PC-9 (cell line): ENCODE measurements at regions not wholly inside any gene's neighbourhood (a gene's known extent, or its start where the extent isn't known, plus 50 kb on each side); places are given as distances from the start of the nearest gene placed in this dataset.

Experiments used
- BruUV-seq: library from RNA; stranded (reverse); fragments of 400-500 nt; replicated peaks from 2 replicates; lab custom pipeline; 2021; lab: Mats Ljungman, UMichigan
- CTCF ChIA-PET: fragments of 300-600 bp; sonication (Branson Sonifier 250); formaldehyde crosslinking; loops from one replicate; lab custom pipeline; 2022; ENCODE audit warnings: antibody characterized with exemption; lab: Charles Lee
- POLR2A ChIA-PET: fragments of 300-600 bp; sonication (Branson Sonifier 250); formaldehyde crosslinking; loops from one replicate; lab custom pipeline; 2022; ENCODE audit warnings: antibody characterized with exemption; ENCODE audit not compliant: unreplicated experiment; lab: Charles Lee
- DNase-seq, 2 experiments: peaks; one replicate each; pipeline versions ENCODE4 v3.0.0 to v3.0.0-alpha.2; 2015 to 2022; ENCODE audit warnings: mixed read lengths in 1 of 2
- H2AFZ ChIP-seq: fragments of 200-600 bp; sonication (generic); 2 replicates; pipeline ENCODE4 v1.8.1; 2017; ENCODE audit warnings: antibody characterized with exemption
- H3F3A ChIP-seq: fragments of 200-600 bp; sonication (generic); 2 replicates; pipeline ENCODE4 v1.8.1; 2017; ENCODE audit warnings: antibody characterized with exemption, mild to moderate bottlenecking, low read depth; ENCODE audit not compliant: insufficient read depth
- H3K27ac ChIP-seq: fragments of 200-600 bp; sonication (generic); 2 replicates; pipeline ENCODE4 v1.6.1; 2016; ENCODE audit warnings: mixed run types
- H3K27me3 ChIP-seq: fragments of 200-600 bp; sonication (generic); 2 replicates; pipeline ENCODE4 v1.6.1; 2016; ENCODE audit warnings: low read depth, mixed run types; ENCODE audit not compliant: insufficient read depth
- H3K36me3 ChIP-seq: fragments of 200-600 bp; sonication (generic); 2 replicates; pipeline ENCODE4 v1.6.1; 2016; ENCODE audit warnings: low read depth, mixed run types
- H3K4me1 ChIP-seq: fragments of 200-600 bp; sonication (generic); replicated peaks from 2 replicates; pipeline ENCODE4 v1.6.1; 2016; ENCODE audit warnings: mixed run types; ENCODE audit not compliant: insufficient read depth
- H3K4me2 ChIP-seq: fragments of 200-600 bp; sonication (generic); 2 replicates; pipeline ENCODE4 v1.6.1; 2017; ENCODE audit warnings: mixed run types
- H3K4me3 ChIP-seq: fragments of 200-600 bp; sonication (generic); 2 replicates; pipeline ENCODE4 v1.6.1; 2016; ENCODE audit warnings: mixed run types
- H3K79me2 ChIP-seq: fragments of 200-600 bp; sonication (generic); 2 replicates; pipeline ENCODE4 v1.6.1; 2017; ENCODE audit warnings: low read depth, mixed run types
- H3K9me2 ChIP-seq: fragments of 200-600 bp; sonication (generic); 2 replicates; pipeline ENCODE4 v1.8.1; 2017; ENCODE audit warnings: mild to moderate bottlenecking; ENCODE audit not compliant: insufficient read depth
- H3K9me3 ChIP-seq: fragments of 200-600 bp; sonication (generic); 2 replicates; pipeline ENCODE4 v1.8.1; 2016; ENCODE audit warnings: low read depth; ENCODE audit not compliant: insufficient read depth
- H4K20me1 ChIP-seq: fragments of 200-600 bp; sonication (generic); 2 replicates; pipeline ENCODE4 v1.8.1; 2017; ENCODE audit not compliant: insufficient read depth
- CTCF ChIP-seq: fragments of 200-600 bp; sonication (generic); conservative IDR thresholded peaks from 2 replicates; pipeline ENCODE4 v1.6.1; 2017; ENCODE audit warnings: mixed run types, antibody characterized with exemption, mild to moderate bottlenecking, moderate library complexity
- EZH2 ChIP-seq: fragments of 200-600 bp; sonication (generic); IDR thresholded peaks from 2 replicates; pipeline ENCODE4 v1.8.0; 2017; ENCODE audit warnings: antibody characterized with exemption, low read depth
- intact Hi-C: fragments of 100-400 bp; cut with micrococcal nuclease; formaldehyde crosslinking; loops from one replicate; pipeline ENCODE4 v1.10.0; 2022; ENCODE audit not compliant: unreplicated experiment

GRCh38 chr7:84658286-84658685 lies 463.7 kb upstream of the SEMA3A start:
- ChIA-PET POLR2A (no interaction called here), CTCF (no interaction called here)
- Histone ChIP-seq H2AFZ (no peak overlapping the region), H3K79me2 (no peaks in the 10 kb centered on the region), H3K4me1 (no peaks in the 10 kb centered on the region), H3K27ac (no peak overlapping the region), H3K36me3 (no peaks in the 10 kb centered on the region), H3K27me3 (no peaks in the 10 kb centered on the region), H3K4me2 (no peak overlapping the region), H4K20me1 (no peaks in the 10 kb centered on the region), H3K9me3 (peaks cover 4% of the 10 kb centered on the region; the same call in 1 of the 2 replicates), H3K9me2 (no peaks in the 10 kb centered on the region), H3F3A (no peaks in the 10 kb centered on the region), H3K4me3 (no peak overlapping the region)
- TF ChIP-seq EZH2 (no peak), CTCF (no peak)
- no TSS peak for BruUV-seq
- no peak for DNase-seq
- intact Hi-C loops, result no loop called here

- no peak for TF ChIP-seq CTCF
- no peak for TF ChIP-seq EZH2
- H3K4me3 ChIP-seq, result no peak overlapping the region
- H3F3A ChIP-seq, result no peaks in the 10 kb centered on the region
- no TSS peak for BruUV-seq
- no peaks in the 10 kb centered on the region for H3K36me3 ChIP-seq
- H2AFZ ChIP-seq, result no peak overlapping the region
- intact Hi-C loops, result no loop called here
- H4K20me1 ChIP-seq, result no peaks in the 10 kb centered on the region
- no peak overlapping the region for H3K4me2 ChIP-seq
- H3K27ac ChIP-seq, result no peak overlapping the region
- H3K9me3 ChIP-seq, result no peaks in the 10 kb centered on the region
- POLR2A ChIA-PET, result no interaction called here
- no peaks in the 10 kb centered on the region for H3K4me1 ChIP-seq
- no peaks in the 10 kb centered on the region for H3K9me2 ChIP-seq
- no peak for DNase-seq
- CTCF ChIA-PET, result no interaction called here
- no peaks in the 10 kb centered on the region for H3K79me2 ChIP-seq
- no peaks in the 10 kb centered on the region for H3K27me3 ChIP-seq
These were observed 459.7 kb upstream of the SEMA3A start for GRCh38 chr7:84654273-84654672.

GRCh38 chr7:84651876-84652275 lies 457.3 kb upstream of the SEMA3A start:
- Histone ChIP-seq H3K36me3 (no peaks in the 10 kb centered on the region), H3K9me3 (no peaks in the 10 kb centered on the region), H4K20me1 (no peaks in the 10 kb centered on the region), H3K27me3 (no peaks in the 10 kb centered on the region), H3K4me1 (no peaks in the 10 kb centered on the region), H3K9me2 (no peaks in the 10 kb centered on the region), H3K4me2 (no peak overlapping the region), H3F3A (no peaks in the 10 kb centered on the region), H3K27ac (no peak overlapping the region), H2AFZ (no peak overlapping the region), H3K4me3 (no peak overlapping the region), H3K79me2 (no peaks in the 10 kb centered on the region)
- TF ChIP-seq CTCF, result no peak
- intact Hi-C loops, result no loop called here
- POLR2A ChIA-PET, result no interaction called here
- BruUV-seq, result no TSS peak
- no peak for DNase-seq
- CTCF ChIA-PET, result no interaction called here
